Tongue (tissue), 1 donor: ENCODE measurements at regions not wholly inside any gene's neighbourhood (a gene's known extent, or its start where the extent isn't known, plus 50 kb on each side); places are given as distances from the start of the nearest gene placed in this dataset.
A peak's percentile ranks its signal among the peaks of the same experiment; 100 is the strongest.
"Not testable (repeated sequence)": the region's sequence is repeated elsewhere in the genome, so short reads cannot be mapped to it uniquely, and the experiment has no call there.

Experiments used
- DNase-seq: peaks from one replicate; pipeline ENCODE4 v3.0.0-alpha.2; 2015

GRCh38 chr12:131395971-131396573, 314.8 kb upstream of the SFSWAP start:
- DNase-seq = no peak

- no peak for DNase-seq
These were observed 313.3 kb upstream of the SFSWAP start for GRCh38 chr12:131397493-131398181.

GRCh38 chr12:131399000-131399399, 311.9 kb upstream of the SFSWAP start:
- no peak for DNase-seq

GRCh38 chr12:131400668-131401294, 310.1 kb upstream of the SFSWAP start:
- DNase-seq = not testable (repeated sequence)

- DNase-seq = not testable (repeated sequence)
These were observed 308.8 kb upstream of the SFSWAP start for GRCh38 chr12:131401907-131402633.

GRCh38 chr12:131402781-131403396, 308.0 kb upstream of the SFSWAP start:
- DNase-seq = no peak

GRCh38 chr12:131403676-131404075, 307.2 kb upstream of the SFSWAP start:
- no peak for DNase-seq

GRCh38 chr12:131404705-131405104, 306.2 kb upstream of the SFSWAP start:
- DNase-seq = no peak

- no peak for DNase-seq
These were observed 303.5 kb upstream of the SFSWAP start for GRCh38 chr12:131407221-131408035.

- no peak for DNase-seq
These were observed 302.9 kb upstream of the SFSWAP start for GRCh38 chr12:131408036-131408365.

- DNase-seq = no peak
These were observed 302.4 kb upstream of the SFSWAP start for GRCh38 chr12:131408484-131408883.

GRCh38 chr12:131409211-131409610, 301.7 kb upstream of the SFSWAP start:
- no peak for DNase-seq

- not testable (repeated sequence) for DNase-seq
These were observed 299.1 kb upstream of the SFSWAP start for GRCh38 chr12:131411827-131412226.

- DNase-seq = no peak
These were observed 297.9 kb upstream of the SFSWAP start for GRCh38 chr12:131413006-131413405.

- DNase-seq = no peak
These were observed 297.4 kb upstream of the SFSWAP start for GRCh38 chr12:131413471-131413870.

GRCh38 chr12:131414155-131414922, 296.6 kb upstream of the SFSWAP start:
- not testable (repeated sequence) for DNase-seq

GRCh38 chr12:131415781-131416180, 295.1 kb upstream of the SFSWAP start:
- no peak for DNase-seq

- DNase-seq = peak; percentile 30
These were observed 292.8 kb upstream of the SFSWAP start for GRCh38 chr12:131418121-131418520.

- no peak for DNase-seq
These were observed 292.0 kb upstream of the SFSWAP start for GRCh38 chr12:131418884-131419283.

GRCh38 chr12:131420867-131421447, 289.9 kb upstream of the SFSWAP start:
- DNase-seq = peak; percentile 15
